ENCODE measurements at regions not wholly inside any gene's neighbourhood (a gene's known extent, or its start where the extent isn't known, plus 50 kb on each side); places are given as distances from the start of the nearest gene placed in this dataset.

GRCh38 chr9:135243201-135244190 is 156.0 kb downstream of the OLFM1 start:
- TF ChIP-seq CTCF (conservative IDR thresholded peaks at IDR 0.05 in 1 of 2, IDR thresholded peaks at IDR 0.05 in 1 of 2; ENCODE audit: low read depth in 1 of 2, low read length in 2 of 2) (no peak), EZH2 (IDR thresholded peaks at IDR 0.05; ENCODE audit: low read length, missing control alignments) (no peak)
